ENCODE measurements at regions not wholly inside any gene's neighbourhood (a gene's known extent, or its start where the extent isn't known, plus 50 kb on each side); places are given as distances from the start of the nearest gene placed in this dataset.

- H3K9me3 ChIP-seq (ENCODE audit: control extremely low read depth in 1 of 3, control insufficient read depth in 2 of 3, insufficient read depth in 1 of 3, low read length in 2 of 3), result peaks cover 0 to 6% (median 0%) of the 10 kb centered on the region in 3 donors
- H3K4me3 ChIP-seq (ENCODE audit: control extremely low read depth in 1 of 5, extremely low read depth in 1 of 5, insufficient read depth in 1 of 5, low read depth in 2 of 5, low read length in 4 of 5), result no peak overlapping the region
- peaks cover 0 to 3% (median 0%) of the 10 kb centered on the region in 4 experiments for H3K27me3 ChIP-seq (replicated peaks in 1 of 4; ENCODE audit: control extremely low read depth in 1 of 4, control insufficient read depth in 3 of 4, insufficient read depth in 4 of 4, low read length in 3 of 4)
- no peak overlapping the region for H3K9ac ChIP-seq (ENCODE audit: low read length)
- DNase-seq (no peak), ATAC-seq (ENCODE audit: low read depth) (no peak)
- no peaks in the 10 kb centered on the region for H3K9me3 Mint-ChIP-seq (ENCODE audit: insufficient read depth)
- no peak overlapping the region for H2AFZ ChIP-seq (ENCODE audit: insufficient read depth, low read depth, low read length, poor library complexity, severe bottlenecking)
- TF ChIP-seq EZH2 (IDR thresholded peaks at IDR 0.05; ENCODE audit: borderline replicate concordance, insufficient read depth, low read depth, low read length, poor library complexity, severe bottlenecking) (no peak), CTCF (IDR thresholded peaks at IDR 0.05) (no peak)
- intact Hi-C loops (cut with micrococcal nuclease), result no loop called here
- no peak overlapping the region for H3K27ac ChIP-seq (ENCODE audit: low read length in 2 of 2)
- ChIA-PET CTCF (no interaction called here), POLR2A (no interaction called here)
- peaks cover 12% of the 10 kb centered on the region for H3K27me3 Mint-ChIP-seq
- H3K36me3 ChIP-seq (replicated peaks in 1 of 2; ENCODE audit: control extremely low read depth in 1 of 2, control insufficient read depth in 1 of 2, extremely low read depth in 1 of 2, insufficient read depth in 2 of 2, low read length in 1 of 2), result no peaks in the 10 kb centered on the region
- no peak overlapping the region for H3K4me2 ChIP-seq (replicated peaks; ENCODE audit: low read depth, low read length, poor library complexity, severe bottlenecking)
- no peaks in the 10 kb centered on the region for H4K20me1 ChIP-seq (ENCODE audit: control insufficient read depth, insufficient read depth, low read length, poor library complexity, severe bottlenecking)
- H3K79me2 ChIP-seq (ENCODE audit: control insufficient read depth, insufficient read depth, low read length), result no peaks in the 10 kb centered on the region
- H3K4me1 ChIP-seq (ENCODE audit: control insufficient read depth in 2 of 2, insufficient read depth in 2 of 2, low read length in 2 of 2), result no peaks in the 10 kb centered on the region
- no peak overlapping the region for H3K4me3 Mint-ChIP-seq
- no peaks in the 10 kb centered on the region for H3K4me1 Mint-ChIP-seq
- no peak overlapping the region for H3K27ac Mint-ChIP-seq
- WGBS (ENCODE audit: insufficient coverage), result 76% methylated on average over 2 of the region's 5 CpGs
Measured at GRCh38 chr1:5140136-5140535, 485.7 kb downstream of the AJAP1 start.

GRCh38 chr1:5129746-5130355, 475.4 kb downstream of the AJAP1 start:
- no peak for DNase-seq
- no peaks in the 10 kb centered on the region for H3K79me2 ChIP-seq (ENCODE audit: control insufficient read depth, insufficient read depth, low read length)
- Mint-ChIP-seq H3K4me3 (no peak overlapping the region), H3K27me3 (no peaks in the 10 kb centered on the region), H3K27ac (no peak overlapping the region), H3K4me1 (no peaks in the 10 kb centered on the region), H3K9me3 (ENCODE audit: insufficient read depth) (no peaks in the 10 kb centered on the region)
- no CpG with 5 or more reads among the region's 1 CpG for WGBS (ENCODE audit: insufficient coverage)
- no peak for TF ChIP-seq CTCF (IDR thresholded peaks at IDR 0.05)
- TF ChIP-seq EZH2 (IDR thresholded peaks at IDR 0.05; ENCODE audit: borderline replicate concordance, insufficient read depth, low read depth, low read length, poor library complexity, severe bottlenecking), result no peak
- peaks cover 0 to 8% (median 0%) of the 10 kb centered on the region in 3 donors for H3K9me3 ChIP-seq (ENCODE audit: control extremely low read depth in 1 of 3, control insufficient read depth in 2 of 3, insufficient read depth in 1 of 3, low read length in 2 of 3)
- CTCF ChIA-PET, result no interaction called here
- intact Hi-C loops (cut with micrococcal nuclease), result no loop called here
- no peak overlapping the region for H2AFZ ChIP-seq (ENCODE audit: insufficient read depth, low read depth, low read length, poor library complexity, severe bottlenecking)
- no peak overlapping the region for H3K4me2 ChIP-seq (replicated peaks; ENCODE audit: low read depth, low read length, poor library complexity, severe bottlenecking)
- no peaks in the 10 kb centered on the region for H3K4me1 ChIP-seq (ENCODE audit: control insufficient read depth in 2 of 2, insufficient read depth in 2 of 2, low read length in 2 of 2)
- H3K27ac ChIP-seq (ENCODE audit: low read length in 2 of 2), result no peak overlapping the region
- no peaks in the 10 kb centered on the region for H3K27me3 ChIP-seq (replicated peaks in 1 of 4; ENCODE audit: control extremely low read depth in 1 of 4, control insufficient read depth in 3 of 4, insufficient read depth in 4 of 4, low read length in 3 of 4)
- no peaks in the 10 kb centered on the region for H4K20me1 ChIP-seq (ENCODE audit: control insufficient read depth, insufficient read depth, low read length, poor library complexity, severe bottlenecking)
- H3K36me3 ChIP-seq (replicated peaks in 1 of 2; ENCODE audit: control extremely low read depth in 1 of 2, control insufficient read depth in 1 of 2, extremely low read depth in 1 of 2, insufficient read depth in 2 of 2, low read length in 1 of 2), result no peaks in the 10 kb centered on the region
- H3K9ac ChIP-seq (ENCODE audit: low read length), result no peak overlapping the region
- ATAC-seq (ENCODE audit: low read depth), result no peak
- no peak overlapping the region for H3K4me3 ChIP-seq (ENCODE audit: control extremely low read depth in 1 of 5, extremely low read depth in 1 of 5, insufficient read depth in 1 of 5, low read depth in 2 of 5, low read length in 4 of 5)
- POLR2A ChIA-PET, result no interaction called here
